NB4 (cell line): ENCODE measurements at regions not wholly inside any gene's neighbourhood (a gene's known extent, or its start where the extent isn't known, plus 50 kb on each side); places are given as distances from the start of the nearest gene placed in this dataset.

Experiments used
- POLR2A ChIP-seq: IDR thresholded peaks from 2 replicates; pipeline ENCODE4 v1.6.1; 2011; ENCODE audit warnings: mild to moderate bottlenecking; ENCODE audit not compliant: insufficient read length; ENCODE audit errors: extremely low read depth
- TF ChIP-seq, protein P1 (sequence below): IDR thresholded peaks from one replicate; pipeline ENCODE4 v1.5.1; 2012; ENCODE audit warnings: low read depth, low read length

DNA sequence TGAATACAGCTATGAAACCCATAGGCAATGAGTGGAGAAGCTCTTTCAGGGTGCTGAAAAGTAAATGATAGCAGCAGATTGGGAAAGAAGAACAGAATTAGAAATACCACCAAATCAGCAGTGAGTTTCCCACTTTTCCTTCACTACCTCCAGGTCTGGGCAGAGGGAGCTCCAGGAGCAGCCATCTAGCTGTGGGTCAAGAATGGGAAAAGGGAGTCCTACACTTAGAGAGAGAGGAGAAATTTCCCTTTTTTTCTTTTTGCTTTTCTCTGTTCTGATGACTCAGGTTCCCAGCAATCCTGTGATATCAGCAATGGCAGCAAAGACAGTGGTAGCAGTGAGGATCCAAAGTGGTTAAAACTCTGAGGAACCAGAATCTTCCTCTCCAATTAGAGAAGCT is 263.9 kb downstream of the NXPE2 start:
- TF ChIP-seq, protein P1, sequence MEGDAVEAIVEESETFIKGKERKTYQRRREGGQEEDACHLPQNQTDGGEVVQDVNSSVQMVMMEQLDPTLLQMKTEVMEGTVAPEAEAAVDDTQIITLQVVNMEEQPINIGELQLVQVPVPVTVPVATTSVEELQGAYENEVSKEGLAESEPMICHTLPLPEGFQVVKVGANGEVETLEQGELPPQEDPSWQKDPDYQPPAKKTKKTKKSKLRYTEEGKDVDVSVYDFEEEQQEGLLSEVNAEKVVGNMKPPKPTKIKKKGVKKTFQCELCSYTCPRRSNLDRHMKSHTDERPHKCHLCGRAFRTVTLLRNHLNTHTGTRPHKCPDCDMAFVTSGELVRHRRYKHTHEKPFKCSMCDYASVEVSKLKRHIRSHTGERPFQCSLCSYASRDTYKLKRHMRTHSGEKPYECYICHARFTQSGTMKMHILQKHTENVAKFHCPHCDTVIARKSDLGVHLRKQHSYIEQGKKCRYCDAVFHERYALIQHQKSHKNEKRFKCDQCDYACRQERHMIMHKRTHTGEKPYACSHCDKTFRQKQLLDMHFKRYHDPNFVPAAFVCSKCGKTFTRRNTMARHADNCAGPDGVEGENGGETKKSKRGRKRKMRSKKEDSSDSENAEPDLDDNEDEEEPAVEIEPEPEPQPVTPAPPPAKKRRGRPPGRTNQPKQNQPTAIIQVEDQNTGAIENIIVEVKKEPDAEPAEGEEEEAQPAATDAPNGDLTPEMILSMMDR: no peak
- TF ChIP-seq POLR2A: no peak
